ENCODE measurements at regions not wholly inside any gene's neighbourhood (a gene's known extent, or its start where the extent isn't known, plus 50 kb on each side); places are given as distances from the start of the nearest gene placed in this dataset.
"Not testable (repeated sequence)": the region's sequence is repeated elsewhere in the genome, so short reads cannot be mapped to it uniquely, and the experiment has no call there.

GRCh38 chr18:63050667-63051395 is 268.7 kb downstream of the BCL2 start:
- H3K27ac Mint-ChIP-seq, result peak overlapping the region in 2 of 10 donors; percentile 38 to 58

GRCh38 chr18:63046375-63046774 is 273.2 kb downstream of the BCL2 start:
- peaks cover 0 to 9% (median under 1%) of the 10 kb centered on the region in 5 donors for H3K27me3 Mint-ChIP-seq
- POLR2A ChIA-PET, result no interaction called here
- no peak for ATAC-seq

More at GRCh38 chr18:63050667-63051395, 268.7 kb downstream of the BCL2 start:
- POLR2A ChIA-PET, result interaction anchor here (0.7 kb wide), 1 partner anchor 20 kb away, joined by 3 read pairs; no protein-coding TSS in a partner anchor
- not testable (repeated sequence) for H3K27me3 Mint-ChIP-seq, ATAC-seq, H3K9me3 Mint-ChIP-seq, H3K36me3 Mint-ChIP-seq
- DNase-seq, result peak in 1 of 10 donors; percentile 15
- Mint-ChIP-seq H3K4me1 (peaks cover 4 to 47% (median 15%) of the 10 kb centered on the region in 4 donors), H3K4me3 (peak overlapping the region in 1 of 10 donors; percentile 74)

GRCh38 chr18:63043516-63043915 is 276.1 kb downstream of the BCL2 start:
- Mint-ChIP-seq H3K4me1 (peaks cover 0 to 10% (median 5%) of the 10 kb centered on the region in 4 donors), H3K4me3 (no peak overlapping the region), H3K27ac (no peak overlapping the region), H3K27me3 (peaks cover 0 to 12% (median 4%) of the 10 kb centered on the region in 5 donors), H3K36me3 (peaks cover 0 to 10% (median 8%) of the 10 kb centered on the region in 3 donors), H3K9me3 (peaks cover 0 to 23% (median 8%) of the 10 kb centered on the region in 9 donors)
- DNase-seq (no peak), ATAC-seq (no peak)
- POLR2A ChIA-PET, result no interaction called here

More at GRCh38 chr18:63046375-63046774, 273.2 kb downstream of the BCL2 start:
- H3K27ac Mint-ChIP-seq, result peak overlapping the region in 1 of 10 donors; percentile 21
- H3K36me3 Mint-ChIP-seq, result peaks cover 0 to 10% (median 4%) of the 10 kb centered on the region in 3 donors
- DNase-seq, result no peak
- H3K4me1 Mint-ChIP-seq, result peaks cover 0 to 23% (median 8%) of the 10 kb centered on the region in 4 donors
- peaks cover 0 to 17% (median 6%) of the 10 kb centered on the region in 9 donors for H3K9me3 Mint-ChIP-seq
- H3K4me3 Mint-ChIP-seq, result no peak overlapping the region

GRCh38 chr18:63042351-63042750 is 277.2 kb downstream of the BCL2 start:
- Mint-ChIP-seq H3K27ac (no peak overlapping the region), H3K9me3 (peaks cover 0 to 23% (median 8%) of the 10 kb centered on the region in 9 donors), H3K27me3 (peaks cover 0 to 12% (median 4%) of the 10 kb centered on the region in 5 donors), H3K4me1 (peaks cover 0 to 10% (median 5%) of the 10 kb centered on the region in 4 donors), H3K36me3 (peaks cover 0 to 10% (median 8%) of the 10 kb centered on the region in 3 donors), H3K4me3 (no peak overlapping the region)
- no peak for DNase-seq
- POLR2A ChIA-PET, result no interaction called here
- no peak for ATAC-seq

- Mint-ChIP-seq H3K36me3 (peaks cover 0 to 10% (median 8%) of the 10 kb centered on the region in 3 donors), H3K4me1 (peaks cover 0 to 10% (median 5%) of the 10 kb centered on the region in 4 donors), H3K9me3 (peaks cover 0 to 23% (median 8%) of the 10 kb centered on the region in 9 donors), H3K27me3 (peaks cover 0 to 12% (median 4%) of the 10 kb centered on the region in 5 donors), H3K4me3 (no peak overlapping the region), H3K27ac (peak overlapping the region in 2 of 10 donors; percentile 1 to 52)
- ATAC-seq, result no peak
- POLR2A ChIA-PET, result no interaction called here
- no peak for DNase-seq
Observed at GRCh38 chr18:63040788-63041410, 278.7 kb downstream of the BCL2 start.

GRCh38 chr18:63037491-63037890 is 282.1 kb downstream of the BCL2 start:
- Mint-ChIP-seq H3K36me3 (peaks cover 0 to 8% (median 7%) of the 10 kb centered on the region in 3 donors), H3K4me3 (no peak overlapping the region), H3K9me3 (peaks cover 0 to 17% (median 8%) of the 10 kb centered on the region in 9 donors), H3K27ac (no peak overlapping the region), H3K27me3 (peaks cover 0 to 9% (median 5%) of the 10 kb centered on the region in 5 donors), H3K4me1 (peaks cover 0 to 10% (median 5%) of the 10 kb centered on the region in 4 donors)
- no peak for ATAC-seq
- no peak for DNase-seq
- POLR2A ChIA-PET, result no interaction called here

GRCh38 chr18:63031375-63031774 is 288.2 kb downstream of the BCL2 start:
- POLR2A ChIA-PET, result no interaction called here
- H3K4me1 Mint-ChIP-seq, result peaks cover 0 to 3% (median 0%) of the 10 kb centered on the region in 4 donors
- no peak overlapping the region for H3K27ac Mint-ChIP-seq
- no peaks in the 10 kb centered on the region for H3K36me3 Mint-ChIP-seq
- peaks cover 0 to 2% (median 0%) of the 10 kb centered on the region in 5 donors for H3K27me3 Mint-ChIP-seq
- no peaks in the 10 kb centered on the region for H3K9me3 Mint-ChIP-seq
- no peak overlapping the region for H3K4me3 Mint-ChIP-seq
- no peak for DNase-seq
- no peak for ATAC-seq
